ENCODE measurements at regions not wholly inside any gene's neighbourhood (a gene's known extent, or its start where the extent isn't known, plus 50 kb on each side); places are given as distances from the start of the nearest gene placed in this dataset.
"Not testable (repeated sequence)": the region's sequence is repeated elsewhere in the genome, so short reads cannot be mapped to it uniquely, and the experiment has no call there.

DNA sequence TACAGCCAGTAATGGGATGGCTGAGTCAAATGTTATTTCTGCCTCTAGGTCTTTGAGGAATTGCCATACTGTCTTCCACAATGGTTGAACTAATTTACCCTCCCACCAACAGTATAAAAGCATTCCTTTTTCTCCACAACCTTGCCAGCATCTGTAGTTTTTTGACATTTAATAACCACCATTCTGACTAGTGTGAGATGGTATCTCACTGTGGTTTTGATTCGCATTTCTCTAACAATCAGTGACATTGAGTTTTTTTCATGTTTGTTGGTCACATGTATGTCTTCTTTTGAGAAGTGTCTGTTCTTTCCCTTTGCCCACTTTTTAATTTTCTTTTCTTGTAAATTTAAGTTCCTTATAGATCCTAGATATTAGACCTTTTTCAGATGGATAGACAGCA is 200.9 kb downstream of the TMEM26 start:
- TF ChIP-seq, protein P1, sequence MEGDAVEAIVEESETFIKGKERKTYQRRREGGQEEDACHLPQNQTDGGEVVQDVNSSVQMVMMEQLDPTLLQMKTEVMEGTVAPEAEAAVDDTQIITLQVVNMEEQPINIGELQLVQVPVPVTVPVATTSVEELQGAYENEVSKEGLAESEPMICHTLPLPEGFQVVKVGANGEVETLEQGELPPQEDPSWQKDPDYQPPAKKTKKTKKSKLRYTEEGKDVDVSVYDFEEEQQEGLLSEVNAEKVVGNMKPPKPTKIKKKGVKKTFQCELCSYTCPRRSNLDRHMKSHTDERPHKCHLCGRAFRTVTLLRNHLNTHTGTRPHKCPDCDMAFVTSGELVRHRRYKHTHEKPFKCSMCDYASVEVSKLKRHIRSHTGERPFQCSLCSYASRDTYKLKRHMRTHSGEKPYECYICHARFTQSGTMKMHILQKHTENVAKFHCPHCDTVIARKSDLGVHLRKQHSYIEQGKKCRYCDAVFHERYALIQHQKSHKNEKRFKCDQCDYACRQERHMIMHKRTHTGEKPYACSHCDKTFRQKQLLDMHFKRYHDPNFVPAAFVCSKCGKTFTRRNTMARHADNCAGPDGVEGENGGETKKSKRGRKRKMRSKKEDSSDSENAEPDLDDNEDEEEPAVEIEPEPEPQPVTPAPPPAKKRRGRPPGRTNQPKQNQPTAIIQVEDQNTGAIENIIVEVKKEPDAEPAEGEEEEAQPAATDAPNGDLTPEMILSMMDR (IDR thresholded peaks at IDR 0.05), result not testable (repeated sequence)
- not testable (repeated sequence) for TF ChIP-seq POLR2A, POLR2AphosphoS5 (IDR thresholded peaks at IDR 0.05)

Data from prostate gland (tissue), 2 donors.